Smooth muscle cell (in vitro differentiated cells): ENCODE measurements at regions not wholly inside any gene's neighbourhood (a gene's known extent, or its start where the extent isn't known, plus 50 kb on each side); places are given as distances from the start of the nearest gene placed in this dataset.
A peak's percentile ranks its signal among the peaks of the same experiment; 100 is the strongest.

ENCODE experiments used
- DNase-seq: peaks from one replicate; lab custom pipeline; 2025; ENCODE audit not compliant: unreplicated experiment; lab: John Stamatoyannopoulos, UW
- H2AFZ ChIP-seq: fragments of 200-600 bp; sonication (generic); 2 replicates; pipeline ENCODE4 v1.6.0; 2016; ENCODE audit warnings: antibody characterized with exemption, low read depth, mild to moderate bottlenecking
- H3F3A ChIP-seq: fragments of 200-600 bp; sonication (generic); 2 replicates; pipeline ENCODE4 v1.6.0; 2017; ENCODE audit warnings: antibody characterized with exemption, low read depth
- H3K27ac ChIP-seq: fragments of 200-600 bp; sonication (generic); 2 replicates; pipeline ENCODE4 v1.5.1; 2016; ENCODE audit warnings: low read depth, mild to moderate bottlenecking
- H3K27me3 ChIP-seq: fragments of 200-600 bp; sonication (generic); 2 replicates; pipeline ENCODE4 v1.6.1; 2016; ENCODE audit warnings: low read depth, mild to moderate bottlenecking
- H3K36me3 ChIP-seq: fragments of 200-600 bp; sonication (generic); 2 replicates; pipeline ENCODE4 v1.5.1; 2016; ENCODE audit warnings: low read depth
- H3K4me1 ChIP-seq: fragments of 200-600 bp; sonication (generic); 2 replicates; pipeline ENCODE4 v1.5.1; 2016; ENCODE audit warnings: low read depth
- H3K4me2 ChIP-seq: fragments of 200-600 bp; sonication (generic); 2 replicates; pipeline ENCODE4 v1.6.0; 2016; ENCODE audit warnings: mild to moderate bottlenecking
- H3K4me3 ChIP-seq: fragments of 200-600 bp; sonication (generic); 2 replicates; pipeline ENCODE4 v1.5.1; 2016; ENCODE audit warnings: mild to moderate bottlenecking
- H3K79me2 ChIP-seq: fragments of 200-600 bp; sonication (generic); 2 replicates; pipeline ENCODE4 v1.6.0; 2016; ENCODE audit warnings: low read depth, mild to moderate bottlenecking
- H3K9ac ChIP-seq: fragments of 200-600 bp; sonication (generic); 2 replicates; pipeline ENCODE4 v1.6.0; 2016; ENCODE audit warnings: low read depth
- H3K9me3 ChIP-seq: fragments of 200-600 bp; sonication (generic); replicated peaks from 2 replicates; pipeline ENCODE4 v1.5.1; 2016; ENCODE audit warnings: low read depth
- H4K20me1 ChIP-seq: fragments of 200-600 bp; sonication (generic); 2 replicates; pipeline ENCODE4 v1.6.0; 2016; ENCODE audit warnings: low read depth
- CTCF ChIP-seq: fragments of 200-600 bp; sonication (generic); IDR thresholded peaks from 2 replicates; pipeline ENCODE4 v1.5.1; 2017; ENCODE audit warnings: borderline replicate concordance, mild to moderate bottlenecking, antibody characterized with exemption; ENCODE audit not compliant: insufficient read depth, poor library complexity, severe bottlenecking
- WGBS: methylation state at CpG from one replicate; pipeline ENCODE4 v1.1.7; 2016; ENCODE audit warnings: low lambda C conversion rate; 5-methylcytosine and 5-hydroxymethylcytosine counted together

DNA sequence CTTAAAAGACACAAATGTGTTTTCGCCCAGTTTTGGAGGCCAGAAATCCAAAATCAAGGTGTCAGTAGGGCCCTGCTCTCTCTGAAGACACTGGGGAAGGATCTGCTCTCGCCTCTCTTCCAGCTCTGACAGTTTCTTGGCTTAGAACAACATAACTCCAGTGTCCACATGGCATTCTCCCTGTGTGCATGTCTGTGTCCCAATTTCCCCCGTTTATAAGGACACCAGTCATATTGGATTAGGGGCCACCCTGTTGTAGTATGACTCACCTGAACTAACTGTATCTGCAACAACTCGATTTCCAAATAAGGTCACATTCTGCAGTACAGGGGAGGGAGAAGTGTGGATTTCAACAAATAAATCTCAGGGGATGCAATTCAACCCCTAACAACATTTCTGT, 263.2 kb downstream of the SS18 start:
- H3K27me3 ChIP-seq: no peaks in the 10 kb centered on the region
- no peak for TF ChIP-seq CTCF
- no peaks in the 10 kb centered on the region for H3K36me3 ChIP-seq
- H2AFZ ChIP-seq: no peak overlapping the region
- H3K9me3 ChIP-seq: no peaks in the 10 kb centered on the region
- WGBS: 62% methylated on average over 4 of the region's 4 CpGs
- no peaks in the 10 kb centered on the region for H3K79me2 ChIP-seq
- no peak for DNase-seq
- H3F3A ChIP-seq: peaks cover 26% of the 10 kb centered on the region
- no peak overlapping the region for H3K4me3 ChIP-seq
- H3K9ac ChIP-seq: no peak overlapping the region
- H3K4me2 ChIP-seq: peak overlapping the region; percentile 71
- H3K4me1 ChIP-seq: peaks cover 41% of the 10 kb centered on the region
- peak overlapping the region; percentile 80 for H3K27ac ChIP-seq
- H4K20me1 ChIP-seq: no peaks in the 10 kb centered on the region

DNA sequence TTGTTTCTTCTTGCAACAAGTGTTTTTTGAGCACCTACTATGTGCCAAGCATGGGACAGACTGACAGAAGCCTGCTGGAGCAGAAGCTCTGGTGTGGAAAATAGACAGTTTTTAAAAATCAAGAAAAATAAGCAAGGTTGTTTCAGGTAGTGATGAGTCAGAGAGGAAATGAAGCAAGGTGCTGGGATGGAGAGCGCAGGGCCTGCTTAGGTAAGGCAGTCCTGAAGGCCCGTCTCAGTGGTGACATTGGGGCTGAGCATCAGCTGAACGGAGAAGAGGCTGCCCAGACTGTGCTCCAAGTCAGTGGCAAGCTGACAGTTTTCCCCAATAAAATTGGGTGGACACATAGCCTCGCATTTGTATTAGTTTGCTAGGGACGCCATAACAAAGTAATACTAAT, 263.6 kb downstream of the SS18 start:
- H3K9me3 ChIP-seq: no peaks in the 10 kb centered on the region
- H3K27me3 ChIP-seq: no peaks in the 10 kb centered on the region
- H4K20me1 ChIP-seq: no peaks in the 10 kb centered on the region
- no peak for TF ChIP-seq CTCF
- DNase-seq: no peak
- WGBS: 86% methylated on average over 5 of the region's 5 CpGs
- peaks cover 26% of the 10 kb centered on the region for H3F3A ChIP-seq
- H3K36me3 ChIP-seq: no peaks in the 10 kb centered on the region
- H3K27ac ChIP-seq: peak overlapping the region; percentile 80
- H3K4me2 ChIP-seq: no peak overlapping the region
- H3K4me1 ChIP-seq: peaks cover 41% of the 10 kb centered on the region
- H3K79me2 ChIP-seq: no peaks in the 10 kb centered on the region
- H2AFZ ChIP-seq: no peak overlapping the region
- H3K4me3 ChIP-seq: no peak overlapping the region
- no peak overlapping the region for H3K9ac ChIP-seq

- H3K9me3 ChIP-seq: no peaks in the 10 kb centered on the region
- H2AFZ ChIP-seq: peak overlapping the region; percentile 52
- no peak overlapping the region for H3K9ac ChIP-seq
- H3K4me1 ChIP-seq: peaks cover 41% of the 10 kb centered on the region
- DNase-seq: no peak
- no peaks in the 10 kb centered on the region for H3K79me2 ChIP-seq
- 40% methylated on average over 4 of the region's 4 CpGs for WGBS
- no peaks in the 10 kb centered on the region for H4K20me1 ChIP-seq
- peak overlapping the region; percentile 72 for H3K4me2 ChIP-seq
- H3K27me3 ChIP-seq: no peaks in the 10 kb centered on the region
- peak overlapping the region; percentile 80 for H3K27ac ChIP-seq
- no peaks in the 10 kb centered on the region for H3K36me3 ChIP-seq
- no peak overlapping the region for H3K4me3 ChIP-seq
- TF ChIP-seq CTCF: no peak
- H3F3A ChIP-seq: peaks cover 26% of the 10 kb centered on the region
Observed at GRCh38 chr18:25825979-25826776, 264.2 kb downstream of the SS18 start.

- H4K20me1 ChIP-seq: no peaks in the 10 kb centered on the region
- no peak overlapping the region for H2AFZ ChIP-seq
- no peaks in the 10 kb centered on the region for H3K79me2 ChIP-seq
- TF ChIP-seq CTCF: no peak
- 19% methylated on average over 6 of the region's 6 CpGs for WGBS
- H3K4me2 ChIP-seq: peak overlapping the region; percentile 72
- H3K4me3 ChIP-seq: no peak overlapping the region
- peaks cover 41% of the 10 kb centered on the region for H3K4me1 ChIP-seq
- no peak for DNase-seq
- H3K9ac ChIP-seq: no peak overlapping the region
- no peaks in the 10 kb centered on the region for H3K27me3 ChIP-seq
- no peaks in the 10 kb centered on the region for H3K36me3 ChIP-seq
- H3K9me3 ChIP-seq: no peaks in the 10 kb centered on the region
- peaks cover 26% of the 10 kb centered on the region for H3F3A ChIP-seq
- peak overlapping the region; percentile 80 for H3K27ac ChIP-seq
Observed at GRCh38 chr18:25825056-25825455, 265.4 kb downstream of the SS18 start.
